HCT116 (cell line): ENCODE measurements at regions not wholly inside any gene's neighbourhood (a gene's known extent, or its start where the extent isn't known, plus 50 kb on each side); places are given as distances from the start of the nearest gene placed in this dataset.

ENCODE experiments used
- ATAC-seq: fragments of 200-7000 bp; cut with Tn5 transposase; 2 replicates; pipeline ENCODE4 v1.9.1; 2020; ENCODE audit warnings: mild to moderate bottlenecking, moderate library complexity
- BruUV-seq: library from RNA; stranded (reverse); fragments of 400-500 nt; replicated peaks from 2 replicates; lab custom pipeline; 2021; lab: Mats Ljungman, UMichigan
- CTCF ChIA-PET: fragments of 300-600 bp; sonication (Branson Sonifier 250); formaldehyde crosslinking; loops from one replicate; lab custom pipeline; 2021; ENCODE audit warnings: antibody characterized with exemption; lab: Charles Lee
- POLR2A ChIA-PET: fragments of 300-600, 350-600 bp; sonication (Branson Sonifier 250); formaldehyde crosslinking; loops from one replicate; lab custom pipeline; 2021; ENCODE audit warnings: antibody characterized with exemption; lab: Charles Lee
- RAD21 ChIA-PET, 2 experiments: fragments of 300-600 bp; sonication (Branson Sonifier 250); formaldehyde crosslinking; loops; one replicate each; lab custom pipeline; 2023; ENCODE audit warnings: low total read pairs in 2 of 2; ENCODE audit not compliant: uncharacterized antibody in 2 of 2, unreplicated experiment in 2 of 2, low non-redundant PET in 1 of 2; lab: Charles Lee
- DNase-seq: peaks from one replicate; pipeline ENCODE4 v3.0.0-alpha.2; 2010; ENCODE audit warnings: low read depth, low spot score
- H2AFZ ChIP-seq: fragments of 200-600 bp; shearing (Covaris generic), sonication (generic); 2 replicates; pipeline ENCODE4 v1.6.1; 2017; ENCODE audit warnings: low read depth, mixed run types, mixed read lengths, antibody characterized with exemption, low read length; ENCODE audit not compliant: poor library complexity, severe bottlenecking
- H3K27ac ChIP-seq: 2 replicates; pipeline ENCODE4 v1.5.1; 2012; ENCODE audit warnings: low read depth, low read length
- H3K27me3 ChIP-seq: fragments of 200-600 bp; sonication (generic); 2 replicates; pipeline ENCODE4 v1.6.1; 2016; ENCODE audit warnings: mixed run types, low read length, mixed read lengths; ENCODE audit not compliant: insufficient read depth
- H3K36me3 ChIP-seq, 2 experiments: fragments of 200-500 bp in 1 of 2; fragments of 200-600 bp in 1 of 2; sonication (Bioruptor generic) in 1 of 2; sonication (generic) in 1 of 2; 2 replicates each; pipeline versions ENCODE4 v1.5.1 to v1.6.1; 2014 to 2016; ENCODE audit warnings: low read length in 2 of 2, inconsistent platforms in 1 of 2, mixed read lengths in 1 of 2, mixed run types in 1 of 2; ENCODE audit not compliant: insufficient read depth in 2 of 2, control insufficient read depth in 1 of 2
- H3K4me1 ChIP-seq, 2 experiments: fragments of 200-600 bp in 1 of 2; sonication (generic) in 1 of 2; 2 replicates each; pipeline versions ENCODE4 v1.5.1 to v1.6.1; 2012 to 2017; ENCODE audit warnings: low read length in 2 of 2, inconsistent platforms in 1 of 2, mild to moderate bottlenecking in 1 of 2, mixed read lengths in 1 of 2, mixed run types in 1 of 2, moderate library complexity in 1 of 2; ENCODE audit not compliant: insufficient read depth in 2 of 2, control insufficient read depth in 1 of 2
- H3K4me2 ChIP-seq: fragments of 200-600 bp; sonication (generic); 2 replicates; pipeline ENCODE4 v1.6.1; 2017; ENCODE audit warnings: mixed run types, low read length, mixed read lengths
- H3K4me3 ChIP-seq, 2 experiments: fragments of 200-600 bp in 1 of 2; sonication (generic) in 1 of 2; replicated peaks in 1 of 2; 2 replicates each; pipeline ENCODE4 v1.5.1; 2011 to 2016; ENCODE audit warnings: low read length in 2 of 2, control low read depth in 1 of 2, low read depth in 1 of 2, mild to moderate bottlenecking in 1 of 2, mixed read lengths in 1 of 2, mixed run types in 1 of 2
- H3K79me2 ChIP-seq: fragments of 200-600 bp; sonication (generic); 2 replicates; pipeline ENCODE4 v1.6.1; 2017; ENCODE audit warnings: mild to moderate bottlenecking, mixed run types, low read length, moderate library complexity, mixed read lengths; ENCODE audit not compliant: insufficient read depth
- H3K9ac ChIP-seq: fragments of 200-600 bp; sonication (generic); 2 replicates; pipeline ENCODE4 v1.6.1; 2016; ENCODE audit warnings: low read length, mixed read lengths
- H3K9me2 ChIP-seq: fragments of 200-600 bp; sonication (generic), shearing (Covaris generic); 2 replicates; pipeline ENCODE4 v1.6.1; 2017; ENCODE audit warnings: mixed run types, mild to moderate bottlenecking, moderate library complexity; ENCODE audit not compliant: insufficient read depth
- H3K9me3 ChIP-seq, 2 experiments: fragments of 200-500 bp in 1 of 2; fragments of 200-600 bp in 1 of 2; sonication (Bioruptor generic) in 1 of 2; sonication (generic) in 1 of 2; 2 replicates each; pipeline ENCODE4 v1.6.1; 2014 to 2017; ENCODE audit warnings: low read length in 2 of 2, mixed read lengths in 2 of 2, inconsistent platforms in 1 of 2, low read depth in 1 of 2, mild to moderate bottlenecking in 1 of 2, mixed run types in 1 of 2, moderate library complexity in 1 of 2; ENCODE audit not compliant: control insufficient read depth in 1 of 2, insufficient read depth in 1 of 2
- H4K20me1 ChIP-seq: fragments of 200-600 bp; sonication (generic), shearing (Covaris generic); 2 replicates; pipeline ENCODE4 v1.6.1; 2017; ENCODE audit warnings: mixed run types, mild to moderate bottlenecking, moderate library complexity; ENCODE audit not compliant: insufficient read depth
- CBX3 ChIP-seq: IDR thresholded peaks from 2 replicates; pipeline ENCODE4 v1.6.1; 2012; ENCODE audit warnings: low read depth
- CEBPB ChIP-seq: IDR thresholded peaks from 2 replicates; pipeline ENCODE4 v1.6.1; 2012; ENCODE audit warnings: low read depth
- EZH2phosphoT487 ChIP-seq: fragments of 200-600 bp; IDR thresholded peaks from 2 replicates; pipeline ENCODE4 v1.6.1; 2018; ENCODE audit warnings: antibody characterized with exemption, borderline replicate concordance
- RAD21 ChIP-seq: IDR thresholded peaks from 2 replicates; pipeline ENCODE4 v1.6.1; 2012; ENCODE audit warnings: low read depth, mild to moderate bottlenecking
- SP1 ChIP-seq: IDR thresholded peaks from 2 replicates; pipeline ENCODE4 v1.6.1; 2012; ENCODE audit warnings: low read depth
- intact Hi-C: fragments of 100-400 bp; cut with micrococcal nuclease; formaldehyde crosslinking; loops from 2 replicates; pipeline ENCODE4 v1.10.0; 2022
- TF ChIP-seq, protein P1 (sequence below), 3 experiments: fragments of 200-600 bp in 1 of 3; sonication (generic) in 1 of 3; IDR thresholded peaks in 2 of 3; conservative IDR thresholded peaks in 1 of 3; 2 replicates each; pipeline ENCODE4 v1.5.1; 2012 to 2017; ENCODE audit warnings: low read depth in 2 of 3, low read length in 2 of 3, antibody characterized with exemption in 1 of 3, borderline replicate concordance in 1 of 3, control low read depth in 1 of 3, mild to moderate bottlenecking in 1 of 3, mixed read lengths in 1 of 3, mixed run types in 1 of 3, moderate library complexity in 1 of 3; ENCODE audit not compliant: insufficient read depth in 1 of 3

DNA sequence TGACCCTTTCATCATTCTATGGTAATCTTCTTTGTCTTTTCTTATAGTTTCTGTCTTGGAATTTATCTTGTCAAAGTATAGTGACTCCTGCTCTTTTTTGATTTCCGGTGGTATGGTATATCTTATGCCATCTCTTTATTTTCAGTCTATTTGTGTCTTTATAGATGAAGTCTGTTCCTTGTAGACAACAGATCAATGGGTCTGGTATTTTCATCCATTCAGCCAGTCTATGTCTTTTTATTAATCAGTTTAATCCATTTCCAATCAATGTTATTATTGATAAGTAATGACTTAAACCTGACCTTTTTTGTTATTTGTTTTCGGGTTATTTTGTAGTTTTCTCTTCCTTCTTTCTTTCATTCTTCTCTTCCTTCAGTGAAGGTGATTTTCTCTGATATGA is 495.9 kb upstream of the PCDH9 start:
- no peak overlapping the region for H3K4me3 ChIP-seq
- H3K27ac ChIP-seq, result no peak overlapping the region
- ChIA-PET CTCF (no interaction called here), RAD21 (no interaction called here), POLR2A (no interaction called here)
- H3K36me3 ChIP-seq, result no peaks in the 10 kb centered on the region
- no peak overlapping the region for H3K4me2 ChIP-seq
- no peak overlapping the region for H2AFZ ChIP-seq
- no peaks in the 10 kb centered on the region for H3K27me3 ChIP-seq
- H3K9me2 ChIP-seq, result no peaks in the 10 kb centered on the region
- ATAC-seq (no peak), DNase-seq (no peak)
- no peak for TF ChIP-seq SP1
- TF ChIP-seq CBX3, result no peak
- TF ChIP-seq EZH2phosphoT487, result no peak
- TF ChIP-seq, protein P1, sequence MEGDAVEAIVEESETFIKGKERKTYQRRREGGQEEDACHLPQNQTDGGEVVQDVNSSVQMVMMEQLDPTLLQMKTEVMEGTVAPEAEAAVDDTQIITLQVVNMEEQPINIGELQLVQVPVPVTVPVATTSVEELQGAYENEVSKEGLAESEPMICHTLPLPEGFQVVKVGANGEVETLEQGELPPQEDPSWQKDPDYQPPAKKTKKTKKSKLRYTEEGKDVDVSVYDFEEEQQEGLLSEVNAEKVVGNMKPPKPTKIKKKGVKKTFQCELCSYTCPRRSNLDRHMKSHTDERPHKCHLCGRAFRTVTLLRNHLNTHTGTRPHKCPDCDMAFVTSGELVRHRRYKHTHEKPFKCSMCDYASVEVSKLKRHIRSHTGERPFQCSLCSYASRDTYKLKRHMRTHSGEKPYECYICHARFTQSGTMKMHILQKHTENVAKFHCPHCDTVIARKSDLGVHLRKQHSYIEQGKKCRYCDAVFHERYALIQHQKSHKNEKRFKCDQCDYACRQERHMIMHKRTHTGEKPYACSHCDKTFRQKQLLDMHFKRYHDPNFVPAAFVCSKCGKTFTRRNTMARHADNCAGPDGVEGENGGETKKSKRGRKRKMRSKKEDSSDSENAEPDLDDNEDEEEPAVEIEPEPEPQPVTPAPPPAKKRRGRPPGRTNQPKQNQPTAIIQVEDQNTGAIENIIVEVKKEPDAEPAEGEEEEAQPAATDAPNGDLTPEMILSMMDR (IDR thresholded peaks at IDR 0.05 in 2 of 3, conservative IDR thresholded peaks at IDR 0.05 in 1 of 3; ENCODE audit: borderline replicate concordance in 1 of 3, insufficient read depth in 1 of 3, low read depth in 2 of 3, low read length in 2 of 3), result no peak
- H3K79me2 ChIP-seq, result no peaks in the 10 kb centered on the region
- H3K9ac ChIP-seq, result no peak overlapping the region
- H3K4me1 ChIP-seq, result no peaks in the 10 kb centered on the region
- H3K9me3 ChIP-seq, result no peaks in the 10 kb centered on the region
- H4K20me1 ChIP-seq, result no peaks in the 10 kb centered on the region
- BruUV-seq, result no TSS peak
- intact Hi-C loops, result no loop called here

DNA sequence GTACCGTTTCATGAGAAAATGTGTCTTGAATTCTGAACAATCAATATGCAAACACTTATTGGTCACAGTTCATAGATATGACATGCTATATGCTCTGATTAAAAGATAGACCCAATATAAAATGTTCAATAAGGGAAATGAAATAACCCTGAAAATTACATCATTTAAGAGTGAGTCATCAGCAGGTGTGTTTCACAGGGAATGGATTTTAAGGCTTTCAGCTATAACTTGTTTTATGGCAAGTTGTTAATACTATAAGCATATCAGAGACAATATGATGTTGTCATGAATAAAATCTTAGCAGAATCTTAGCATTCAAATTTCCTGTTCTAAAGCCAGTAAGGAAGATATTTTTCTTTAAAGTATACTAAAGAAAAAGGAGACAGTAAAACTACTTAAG is 483.4 kb upstream of the PCDH9 start:
- CTCF ChIA-PET, result no interaction called here
- ATAC-seq (no peak), DNase-seq (no peak)
- Histone ChIP-seq H3K79me2 (no peaks in the 10 kb centered on the region), H3K4me2 (no peak overlapping the region), H3K4me3 (no peak overlapping the region), H3K9me2 (no peaks in the 10 kb centered on the region), H3K27ac (no peak overlapping the region), H3K9me3 (peaks cover 0 to 3% of the 10 kb centered on the region in 2 experiments; a peak in 1 of 4 replicates), H4K20me1 (no peaks in the 10 kb centered on the region), H3K36me3 (no peaks in the 10 kb centered on the region)
- intact Hi-C loops, result no loop called here
- BruUV-seq, result no TSS peak
- POLR2A ChIA-PET, result no interaction called here
- RAD21 ChIA-PET, result no interaction called here
- TF ChIP-seq RAD21 (no peak), CEBPB (no peak)
- TF ChIP-seq, all 23 proteins: peak for 0
- H3K9ac ChIP-seq, result no peak overlapping the region
- H3K4me1 ChIP-seq, result no peaks in the 10 kb centered on the region
- no peak overlapping the region for H2AFZ ChIP-seq
- no peaks in the 10 kb centered on the region for H3K27me3 ChIP-seq
